HG02973 (cell line): ENCODE measurements at regions not wholly inside any gene's neighbourhood (a gene's known extent, or its start where the extent isn't known, plus 50 kb on each side); places are given as distances from the start of the nearest gene placed in this dataset.

Source experiments
- ATAC-seq: cut with Tn5 transposase; IDR thresholded peaks from one replicate; pipeline ENCODE4 v1.9.1; 2021; ENCODE audit warnings: moderate library complexity; ENCODE audit not compliant: unreplicated experiment

GRCh38 chr13:53631511-53631910 lies 602.9 kb downstream of the OLFM4 start:
- ATAC-seq: no peak

DNA sequence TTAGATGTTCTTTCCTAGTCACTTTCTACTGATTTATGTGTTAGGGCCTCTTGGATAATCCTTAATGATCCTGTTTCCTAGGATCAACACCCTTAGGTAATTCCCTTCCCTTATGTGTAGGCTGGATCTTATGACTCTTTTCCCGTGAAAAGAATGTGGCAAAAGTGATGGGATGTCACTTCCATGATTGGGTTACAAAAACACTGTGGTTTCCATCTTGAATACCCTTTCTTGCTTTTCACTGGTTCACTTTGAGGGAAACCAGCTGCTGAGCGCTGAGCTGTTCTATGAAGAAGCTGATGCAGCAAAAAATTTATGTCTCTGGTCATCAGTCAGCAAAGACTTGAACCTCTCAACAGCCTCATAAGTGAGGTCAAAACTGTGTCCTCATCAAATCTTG lies 609.4 kb downstream of the OLFM4 start:
- no peak for ATAC-seq

GRCh38 chr13:53642306-53642705 lies 613.7 kb downstream of the OLFM4 start:
- ATAC-seq: no peak

- ATAC-seq: no peak
Measured at GRCh38 chr13:53648673-53649072, 620.1 kb downstream of the OLFM4 start.

DNA sequence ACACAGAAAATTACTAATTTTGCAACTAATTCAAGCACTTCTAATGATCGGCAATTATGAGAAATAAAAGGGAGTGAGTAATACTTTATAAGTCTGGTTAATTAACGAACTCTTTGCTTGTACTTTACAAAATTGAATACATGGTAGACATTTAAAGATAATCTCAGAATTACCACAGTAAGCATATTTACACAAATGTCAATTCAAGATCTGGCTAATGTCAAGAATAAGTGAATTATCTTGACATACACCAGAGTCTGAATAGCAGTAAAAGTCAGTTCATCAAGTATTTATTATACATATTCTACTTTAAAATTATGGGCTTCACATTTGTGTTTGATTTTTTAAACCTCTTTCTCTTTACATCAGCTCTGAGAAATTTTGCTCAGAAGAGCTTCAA lies 643.4 kb downstream of the OLFM4 start:
- ATAC-seq: no peak

DNA sequence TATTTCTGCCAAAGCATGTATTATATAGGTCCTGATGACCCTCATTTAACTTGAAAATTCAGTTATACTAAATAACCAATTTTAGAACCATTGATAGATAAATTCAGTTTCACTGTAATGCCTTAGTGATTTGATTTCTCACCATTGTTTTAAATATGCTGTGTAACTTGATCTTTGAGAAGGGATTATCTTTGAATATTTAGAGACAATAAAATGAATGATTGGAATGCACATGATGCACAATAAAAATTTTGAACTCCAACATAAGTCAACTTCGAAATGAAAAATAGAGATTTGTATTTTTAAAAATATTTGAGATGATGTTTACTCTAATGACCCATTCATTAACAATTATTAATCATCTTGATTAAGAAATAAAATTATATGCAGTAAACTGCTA lies 654.5 kb downstream of the OLFM4 start:
- no peak for ATAC-seq

DNA sequence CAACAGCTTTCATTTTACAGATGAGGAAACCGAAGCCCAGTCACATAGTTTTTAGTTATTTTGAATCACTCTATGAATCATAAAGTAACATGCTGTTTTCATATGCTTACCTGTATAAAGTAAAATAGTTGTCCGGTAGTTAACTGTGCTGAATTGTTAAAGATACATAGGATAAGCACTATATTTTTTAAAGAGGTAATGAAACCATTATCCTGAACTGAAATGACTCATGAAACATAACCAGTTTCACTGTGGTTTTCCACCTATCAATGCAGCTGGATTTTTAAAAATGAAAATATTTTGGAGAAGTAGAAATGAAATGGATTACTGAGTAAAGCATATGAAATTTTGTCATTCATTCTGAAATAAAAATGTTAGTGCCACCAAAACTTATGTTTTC lies 655.0 kb downstream of the OLFM4 start:
- no peak for ATAC-seq

DNA sequence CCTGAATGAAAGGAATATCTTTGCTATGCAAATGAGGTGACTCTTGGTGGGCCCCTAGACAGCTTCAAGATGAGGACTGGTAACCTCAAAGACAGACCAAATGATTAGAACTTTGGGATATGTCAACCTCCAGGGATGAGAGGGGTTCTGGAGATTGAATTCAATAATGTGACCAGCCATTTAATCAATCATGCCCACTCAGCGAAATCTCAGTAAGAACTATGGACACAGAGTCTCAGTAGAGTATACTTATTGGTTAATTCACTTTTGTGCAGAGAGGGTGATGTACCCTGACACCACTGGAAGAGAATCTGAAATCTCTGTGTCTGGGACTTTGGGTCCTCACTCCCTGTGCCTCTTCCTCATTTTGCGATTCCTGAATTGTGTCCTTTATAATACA lies 662.8 kb downstream of the OLFM4 start:
- no peak for ATAC-seq

DNA sequence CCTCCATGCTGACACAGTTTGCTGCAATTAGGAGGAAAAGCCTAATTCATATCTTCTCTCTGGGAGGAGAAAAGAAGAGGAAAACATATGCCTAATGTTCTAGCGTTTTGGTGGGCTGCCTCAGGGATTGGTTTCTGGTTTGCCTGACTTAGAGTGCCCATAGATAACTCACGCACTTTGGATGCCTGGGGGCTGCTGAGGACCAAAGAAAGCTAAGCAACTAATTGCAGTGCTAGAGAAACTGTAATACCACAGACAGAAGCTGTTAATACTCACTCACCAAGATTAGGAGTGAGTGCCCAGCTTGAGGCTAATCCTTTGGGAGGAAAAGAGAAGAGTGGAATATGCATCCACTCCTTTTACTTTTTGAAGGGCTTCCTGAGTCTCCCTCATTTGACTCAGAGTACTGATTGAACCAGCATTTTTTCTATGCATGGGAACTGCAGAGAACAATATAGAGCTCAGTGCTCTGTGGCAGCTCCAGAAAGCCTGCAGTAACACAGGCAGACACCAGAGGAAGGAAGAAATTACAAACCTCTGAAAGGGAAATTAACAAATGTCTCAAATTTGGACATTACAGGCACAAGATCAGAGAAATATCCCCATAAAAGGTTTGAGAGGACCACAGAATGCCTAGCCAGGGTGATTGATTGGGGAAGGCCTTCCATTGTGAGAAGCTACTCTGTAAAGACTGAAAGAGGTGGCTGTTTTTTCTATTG lies 666.4 kb downstream of the OLFM4 start:
- ATAC-seq: no peak

- ATAC-seq: no peak
Measured at GRCh38 chr13:53703371-53704080, 674.9 kb downstream of the OLFM4 start.

DNA sequence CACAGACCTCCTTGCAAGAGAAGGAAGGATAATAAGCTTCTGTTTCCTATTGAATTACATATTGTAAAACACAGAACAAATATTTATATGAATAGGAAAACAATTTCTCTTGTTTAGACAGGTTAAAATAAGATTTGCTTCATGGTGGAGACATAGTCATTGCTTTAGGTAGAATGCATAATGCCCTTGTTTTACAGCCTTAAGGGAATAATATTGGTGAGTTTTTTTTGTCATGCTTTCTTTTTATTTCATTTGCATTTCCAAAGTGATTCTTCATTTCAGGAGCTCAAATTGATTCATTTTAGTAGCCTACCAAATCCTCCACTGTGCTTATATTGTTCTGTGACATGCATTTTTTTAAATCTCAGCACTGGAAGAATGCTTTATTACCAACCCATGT lies 690.7 kb downstream of the OLFM4 start:
- no peak for ATAC-seq

DNA sequence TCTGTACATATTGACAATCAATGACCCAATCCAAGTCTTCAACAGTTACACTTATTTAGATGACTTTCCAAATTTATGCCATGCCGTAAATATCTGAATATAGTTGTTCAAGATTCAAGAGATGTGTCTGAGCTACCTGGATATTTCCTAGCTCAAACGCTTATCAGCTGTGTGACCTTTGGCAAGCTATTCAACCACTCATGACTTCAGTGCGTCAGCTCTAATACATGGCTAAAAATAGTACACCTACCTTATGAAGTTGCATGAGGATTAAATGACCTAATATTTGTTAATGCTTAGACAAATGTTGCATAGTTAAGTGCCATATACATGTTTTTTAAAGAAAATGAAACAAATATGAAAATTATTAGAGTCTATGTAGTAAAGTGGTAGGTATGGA lies 704.1 kb downstream of the OLFM4 start:
- no peak for ATAC-seq

- no peak for ATAC-seq
Measured at GRCh38 chr13:53743906-53744305, 715.3 kb downstream of the OLFM4 start.

- ATAC-seq: no peak
Measured at GRCh38 chr13:53747825-53748224, 719.2 kb downstream of the OLFM4 start.

DNA sequence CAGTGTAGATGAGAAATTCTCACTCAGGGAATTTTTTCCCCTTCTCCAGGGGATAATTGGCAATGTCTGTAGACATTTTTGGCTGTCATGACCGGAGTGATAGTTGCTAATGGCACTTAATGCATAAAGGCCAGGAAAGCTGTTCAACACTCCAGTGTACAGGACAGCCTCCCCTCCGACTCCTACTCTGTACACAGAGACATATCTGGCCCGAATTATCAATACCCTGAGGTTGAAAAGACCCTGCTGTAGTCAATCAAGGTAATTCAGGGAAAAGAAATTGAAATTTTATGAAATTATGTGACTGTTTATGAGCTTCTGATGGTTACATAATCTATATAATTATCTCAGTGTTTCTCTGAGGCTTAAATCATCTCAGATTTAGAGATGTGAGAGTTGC lies 720.7 kb downstream of the OLFM4 start:
- ATAC-seq: no peak

DNA sequence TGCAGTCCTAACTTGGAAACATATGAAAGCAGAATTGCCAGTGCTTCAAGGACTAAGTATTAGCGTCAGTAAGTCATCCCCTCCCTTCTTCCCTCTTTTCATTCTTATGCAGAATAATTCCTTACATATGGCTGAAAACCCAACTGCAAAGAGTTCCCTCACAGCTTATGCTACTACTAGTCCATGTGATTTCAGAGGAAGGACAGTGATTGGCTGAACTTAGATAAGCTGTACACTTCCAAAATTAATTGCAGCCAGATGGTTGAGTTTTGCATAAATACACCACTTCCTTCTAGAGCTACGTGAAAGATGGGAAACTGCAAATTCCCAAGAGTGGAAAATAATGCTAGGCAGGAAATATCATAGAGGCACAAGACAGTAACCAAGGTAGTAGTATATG lies 730.4 kb downstream of the OLFM4 start:
- no peak for ATAC-seq

DNA sequence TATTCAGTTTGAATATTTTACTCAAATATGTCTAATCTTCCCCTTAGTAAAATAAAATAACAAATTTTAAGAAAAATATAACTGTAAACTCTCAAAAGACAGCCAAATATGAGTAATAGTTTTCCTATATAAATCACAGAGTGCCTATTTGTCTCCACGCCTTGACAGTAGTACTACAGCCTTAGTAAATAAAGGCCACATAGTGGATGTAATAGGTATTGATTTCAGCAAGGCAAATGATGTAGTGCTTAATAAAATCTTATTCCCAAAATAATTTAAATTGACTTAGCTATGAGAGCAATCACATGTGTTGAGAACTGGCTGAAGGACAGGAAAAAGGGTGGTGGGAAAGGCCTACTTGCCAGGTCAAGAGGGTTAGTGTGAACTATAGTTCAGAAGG lies 747.2 kb downstream of the OLFM4 start:
- ATAC-seq: no peak

GRCh38 chr13:53778937-53779336 lies 750.3 kb downstream of the OLFM4 start:
- no peak for ATAC-seq

DNA sequence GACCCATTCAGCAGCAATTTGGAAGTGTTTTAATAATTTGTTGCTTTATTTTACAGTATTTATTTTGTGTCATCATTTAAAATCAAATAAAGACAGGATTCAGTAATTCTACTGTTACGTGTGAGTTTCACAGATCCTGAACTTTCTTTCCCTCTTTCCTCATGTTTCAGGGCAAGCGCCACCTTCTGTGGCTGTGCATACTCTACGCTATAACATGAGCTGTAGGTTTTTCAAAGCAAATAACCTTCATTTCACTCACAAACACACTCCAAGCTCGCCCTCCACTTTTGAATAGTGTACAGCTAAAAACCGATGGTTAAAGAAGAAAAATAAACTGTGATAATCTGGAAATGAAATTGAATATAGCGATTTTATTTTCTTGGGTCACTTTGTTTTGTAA lies 753.3 kb downstream of the OLFM4 start:
- ATAC-seq: no peak

GRCh38 chr13:53782488-53782961 lies 753.9 kb downstream of the OLFM4 start:
- peak; percentile 57 for ATAC-seq

- no peak for ATAC-seq
Measured at GRCh38 chr13:53783471-53783870, 754.9 kb downstream of the OLFM4 start.

GRCh38 chr13:53788286-53788685 lies 759.7 kb downstream of the OLFM4 start:
- ATAC-seq: no peak

- ATAC-seq: no peak
Measured at GRCh38 chr13:53800011-53800410, 771.4 kb downstream of the OLFM4 start.
